CD4-positive, alpha-beta T cell treated with Interleukin-15 for 1 hour (primary cell): ENCODE measurements at regions not wholly inside any gene's neighbourhood (a gene's known extent, or its start where the extent isn't known, plus 50 kb on each side); places are given as distances from the start of the nearest gene placed in this dataset.
"Not testable (repeated sequence)": the region's sequence is repeated elsewhere in the genome, so short reads cannot be mapped to it uniquely, and the experiment has no call there.

Experiments
- DNase-seq: peaks from one replicate; pipeline ENCODE4 v3.0.0-alpha.2; 2020

DNA sequence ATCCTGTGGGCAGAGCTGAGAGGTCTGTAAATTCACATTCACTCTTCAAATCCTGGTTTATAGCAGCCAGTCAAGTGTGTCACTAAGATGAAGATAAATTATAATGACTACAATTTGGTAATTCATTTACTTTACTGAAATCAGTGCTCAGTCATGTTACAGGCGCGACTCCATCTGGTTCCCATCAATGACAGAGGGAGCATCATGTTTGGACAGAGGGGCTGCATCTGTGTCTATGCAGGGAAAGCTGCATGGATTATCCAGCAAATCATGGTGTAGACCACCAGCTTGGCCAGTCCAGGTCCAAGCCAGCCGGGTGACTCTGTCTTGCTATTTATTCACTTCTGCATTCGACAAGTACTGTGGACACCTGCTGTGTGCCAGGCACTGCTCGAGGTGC is 214.1 kb upstream of the ZNF32 start:
- no peak for DNase-seq

DNA sequence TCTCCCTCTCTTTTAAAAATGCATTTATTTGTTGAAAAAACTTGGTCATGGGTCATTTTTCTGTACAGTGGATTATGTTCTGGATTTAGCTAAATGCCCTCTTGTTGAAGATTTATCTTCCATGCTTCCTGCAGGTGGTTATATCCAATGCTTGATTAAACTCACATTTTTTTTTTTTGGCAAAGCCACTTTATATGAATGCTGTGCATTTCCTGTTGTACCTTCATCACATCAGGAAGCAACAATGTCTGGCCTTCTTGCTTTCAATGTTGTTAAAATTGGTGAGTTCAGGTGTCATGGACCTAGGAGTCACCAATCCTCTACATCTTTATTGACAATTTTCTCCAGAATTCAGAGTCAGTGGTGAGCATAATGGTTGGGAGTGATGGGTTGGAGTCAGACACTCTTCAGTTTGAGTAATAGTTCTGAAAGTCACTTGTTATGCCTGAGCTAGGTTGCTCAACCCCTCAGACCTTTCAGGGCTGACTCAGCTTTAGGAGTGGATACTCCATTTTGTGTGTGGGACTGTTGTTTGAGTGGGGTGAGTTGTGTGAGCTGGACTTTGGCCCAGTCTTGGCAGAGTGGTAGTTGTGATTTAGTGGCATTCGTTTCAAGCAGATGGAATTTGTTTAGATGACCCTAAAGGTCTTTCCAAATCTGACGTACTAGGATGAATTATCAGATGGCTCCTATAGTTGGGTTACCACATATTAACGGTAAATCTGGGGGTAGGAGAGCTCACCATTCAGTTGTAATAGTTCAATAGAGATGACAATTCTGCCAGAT is 213.5 kb upstream of the ZNF32 start:
- no peak for DNase-seq

DNA sequence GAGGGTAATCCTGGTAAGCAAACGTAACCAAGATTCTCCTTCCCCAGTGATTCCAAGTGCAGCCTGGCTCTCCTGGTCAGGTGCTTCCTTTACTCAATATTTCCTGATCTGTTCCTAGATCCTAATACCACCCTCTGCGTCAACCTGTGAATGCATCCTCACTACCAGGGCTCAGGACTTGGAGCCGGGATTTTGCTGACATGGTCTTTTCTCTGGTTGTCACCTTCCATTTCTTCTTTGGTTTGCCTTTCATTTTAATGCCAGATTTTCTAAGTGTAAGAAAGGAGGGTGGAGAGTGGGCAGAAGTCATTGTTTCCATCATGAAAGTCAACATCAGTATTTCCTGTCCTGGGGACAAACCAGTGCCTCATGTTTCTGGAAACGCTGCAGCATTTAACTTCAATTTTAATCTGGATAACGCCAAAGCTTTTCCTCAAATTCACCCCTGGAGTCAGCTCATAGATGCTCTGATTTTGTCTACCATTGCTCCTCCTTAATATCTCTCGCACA is 210.4 kb upstream of the ZNF32 start:
- no peak for DNase-seq

- no peak for DNase-seq
Observed at GRCh38 chr10:43857931-43858315, 209.2 kb upstream of the ZNF32 start.

- no peak for DNase-seq
Observed at GRCh38 chr10:43857206-43857930, 208.7 kb upstream of the ZNF32 start.

DNA sequence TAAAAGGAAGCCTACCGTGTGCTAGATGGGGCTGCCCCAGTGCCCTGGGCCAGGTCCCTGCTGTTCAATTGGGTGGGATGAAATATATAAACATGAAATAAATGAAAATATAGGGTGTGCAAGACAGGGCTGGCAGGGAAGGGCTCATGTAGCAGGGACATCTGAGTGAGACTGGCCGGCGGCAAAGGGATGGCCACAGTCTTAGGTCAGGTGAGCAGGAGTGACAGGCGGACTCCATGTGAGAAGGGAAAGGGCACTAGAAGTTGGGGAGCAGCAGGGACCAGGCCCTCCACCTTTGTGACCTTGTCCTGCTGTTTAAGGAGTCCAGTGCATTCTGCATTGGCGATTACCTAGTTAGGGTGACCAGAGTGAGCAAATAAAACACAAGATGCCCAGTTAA is 207.6 kb upstream of the ZNF32 start:
- DNase-seq = no peak

DNA sequence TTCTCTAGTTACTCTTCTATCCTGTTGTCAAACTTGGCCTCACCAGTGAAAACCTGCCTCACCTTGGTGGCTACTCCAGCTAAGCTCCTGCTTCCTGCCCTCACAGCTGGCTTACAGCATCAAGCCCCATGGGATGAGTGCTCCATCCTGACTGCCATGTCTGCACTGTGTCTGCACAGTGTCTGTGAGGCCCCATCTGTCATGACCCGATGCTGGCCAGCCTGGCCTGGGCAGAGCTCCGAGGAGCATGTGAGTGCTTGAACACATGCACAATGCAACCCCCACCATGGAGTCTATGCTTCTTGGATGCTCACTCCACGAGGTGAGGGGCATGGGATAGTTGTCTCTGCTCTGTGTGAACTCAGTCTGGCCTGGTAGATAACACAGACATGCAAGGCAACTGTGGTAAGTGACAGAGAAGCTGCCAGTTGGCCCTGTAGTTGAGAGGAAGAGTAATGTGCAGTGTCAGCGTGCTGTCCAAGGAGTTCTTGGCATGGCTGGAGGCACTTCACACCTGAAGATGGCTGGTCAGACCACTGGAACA is 207.1 kb upstream of the ZNF32 start:
- DNase-seq = no peak

DNA sequence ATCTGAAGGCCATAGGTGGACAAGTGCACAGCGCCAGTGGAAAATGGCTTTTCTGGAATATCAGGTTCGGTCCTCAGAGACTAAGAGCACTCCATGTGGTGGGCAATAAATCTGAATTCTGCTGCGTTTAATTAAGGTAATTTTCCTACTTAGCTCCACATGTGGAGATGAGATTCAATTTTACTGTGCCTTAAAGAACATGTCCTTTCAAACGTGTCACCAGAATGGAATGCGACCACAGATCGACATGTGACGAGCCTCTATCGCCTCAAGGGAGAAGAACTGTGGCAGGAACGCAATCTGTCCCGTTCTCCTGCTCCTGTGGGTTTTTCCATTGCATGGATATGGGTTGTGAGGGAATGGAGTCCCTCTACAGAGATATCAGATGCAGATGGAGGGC is 205.3 kb upstream of the ZNF32 start:
- no peak for DNase-seq

- DNase-seq = no peak
Observed at GRCh38 chr10:43853369-43853768, 204.7 kb upstream of the ZNF32 start.

- DNase-seq = no peak
Observed at GRCh38 chr10:43852644-43853214, 204.0 kb upstream of the ZNF32 start.

DNA sequence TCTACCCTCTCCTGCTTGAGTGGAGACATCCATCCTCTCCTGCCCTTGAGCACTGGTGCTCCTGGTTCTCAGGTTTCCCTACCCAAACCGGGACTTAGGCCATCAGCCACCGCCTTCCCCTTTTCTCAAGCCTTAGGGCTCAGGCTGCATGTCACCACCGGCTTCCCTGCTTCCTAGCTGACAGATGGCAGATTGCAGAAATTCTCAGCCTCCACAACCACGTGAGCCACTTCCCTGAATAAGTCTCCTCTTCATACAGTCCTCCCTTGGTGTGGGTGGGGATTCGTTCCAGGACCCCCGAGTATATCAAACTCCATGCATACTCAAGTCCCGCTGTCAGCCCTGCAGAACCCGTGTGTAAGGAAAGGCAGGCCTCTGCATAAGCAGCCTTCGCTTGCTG is 203.5 kb upstream of the ZNF32 start:
- DNase-seq = no peak

- DNase-seq = no peak
Observed at GRCh38 chr10:43851030-43851429, 202.3 kb upstream of the ZNF32 start.

GRCh38 chr10:43849551-43849950 is 200.9 kb upstream of the ZNF32 start:
- DNase-seq = no peak

DNA sequence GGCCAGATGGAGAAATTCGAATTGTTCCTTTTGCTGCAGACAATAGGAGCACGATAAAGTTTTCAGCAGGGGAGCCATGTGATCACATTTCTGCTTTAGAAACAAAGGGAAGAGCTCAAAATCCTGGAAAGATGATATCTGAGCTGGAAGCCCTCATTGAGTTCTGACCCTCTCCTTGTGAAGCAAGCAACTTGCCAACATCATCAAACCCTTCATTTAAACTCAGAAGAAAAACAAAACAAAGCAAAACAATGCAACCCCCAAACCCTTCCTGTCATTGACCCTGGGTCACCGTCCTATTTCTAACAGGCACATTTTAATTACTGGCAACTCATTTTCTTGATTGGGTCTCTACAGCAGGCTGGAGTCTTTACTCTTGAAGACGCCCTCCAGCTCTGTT is 198.3 kb upstream of the ZNF32 start:
- DNase-seq = no peak

- no peak for DNase-seq
Observed at GRCh38 chr10:43846187-43846680, 197.6 kb upstream of the ZNF32 start.

GRCh38 chr10:43845121-43845520 is 196.4 kb upstream of the ZNF32 start:
- no peak for DNase-seq

GRCh38 chr10:43844221-43844620 is 195.5 kb upstream of the ZNF32 start:
- no peak for DNase-seq

GRCh38 chr10:43843321-43844101 is 194.8 kb upstream of the ZNF32 start:
- DNase-seq = no peak

GRCh38 chr10:43842496-43842895 is 193.8 kb upstream of the ZNF32 start:
- no peak for DNase-seq

- DNase-seq = no peak
Observed at GRCh38 chr10:43842072-43842471, 193.4 kb upstream of the ZNF32 start.

DNA sequence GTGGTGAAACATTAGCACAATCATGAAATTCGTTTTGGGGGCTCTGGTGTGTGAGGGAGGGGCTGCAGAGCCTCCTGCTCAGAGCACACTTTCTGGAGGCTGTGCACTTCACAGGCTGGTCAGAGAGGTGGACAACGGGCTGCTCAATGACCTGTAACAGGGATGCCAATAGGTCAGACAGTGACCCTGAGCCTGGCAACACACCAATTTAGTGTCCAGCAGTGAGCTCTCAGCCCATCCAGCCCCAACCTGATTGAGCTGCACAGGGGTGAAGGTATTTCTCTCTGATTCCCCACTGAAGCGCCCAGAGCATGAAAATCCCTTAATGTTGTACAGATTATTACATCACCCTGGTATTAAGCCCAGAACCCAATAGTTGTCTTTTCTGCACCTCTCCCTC is 191.3 kb upstream of the ZNF32 start:
- no peak for DNase-seq

DNA sequence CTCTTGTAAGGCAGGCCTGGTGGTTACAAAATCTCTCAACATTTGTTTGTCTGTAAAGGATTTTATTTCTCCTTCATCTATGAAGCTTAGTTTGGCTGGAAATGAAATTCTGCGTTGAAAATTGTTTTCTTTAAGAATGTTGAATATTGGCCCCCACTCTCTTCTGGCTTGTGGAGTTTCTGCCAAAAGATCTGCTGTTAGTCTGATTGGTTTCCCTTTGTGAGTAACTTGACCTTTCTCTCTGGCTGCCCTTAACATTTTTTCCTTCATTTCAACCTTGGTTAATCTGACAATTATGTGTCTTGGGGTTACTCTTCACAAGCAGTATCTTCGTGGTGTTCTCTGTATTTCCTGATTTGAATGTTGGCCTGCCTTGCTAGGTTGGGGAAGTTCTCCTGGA is 186.1 kb upstream of the ZNF32 start:
- DNase-seq = not testable (repeated sequence)

DNA sequence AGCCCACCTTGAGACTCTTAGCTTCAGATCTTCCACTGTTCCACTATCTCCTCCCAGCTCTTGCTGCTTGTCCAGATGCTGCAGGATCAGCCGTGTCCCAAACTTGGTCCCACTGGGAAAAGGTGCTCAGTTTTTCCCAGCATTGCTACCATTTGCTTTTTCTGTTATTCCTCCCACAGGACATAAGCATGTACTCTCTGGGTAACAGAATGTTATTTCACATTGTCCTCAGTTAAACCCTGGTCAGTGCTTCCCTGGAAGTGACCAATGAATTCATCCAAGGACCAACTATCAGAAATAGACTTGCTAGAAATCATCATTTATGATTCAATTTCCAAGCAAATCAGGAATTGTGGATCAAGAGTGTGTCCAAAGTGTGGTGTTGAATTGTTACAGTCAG is 179.2 kb upstream of the ZNF32 start:
- DNase-seq = no peak
